H9 (cell line): ENCODE measurements at regions not wholly inside any gene's neighbourhood (a gene's known extent, or its start where the extent isn't known, plus 50 kb on each side); places are given as distances from the start of the nearest gene placed in this dataset.

Experiments
- DNase-seq: peaks from one replicate; pipeline ENCODE4 v3.0.0-alpha.2; 2017
- H2AFZ ChIP-seq: one replicate; pipeline ENCODE4 v1.6.1; 2013; ENCODE audit warnings: mild to moderate bottlenecking, low read length, control low read depth, moderate library complexity
- H2AK5ac ChIP-seq: 2 replicates; pipeline ENCODE4 v1.6.1; 2013; ENCODE audit warnings: low read length, control low read depth, mixed read lengths; ENCODE audit not compliant: insufficient read length
- H2BK120ac ChIP-seq: one replicate; pipeline ENCODE4 v1.6.1; 2013; ENCODE audit warnings: low read depth, mild to moderate bottlenecking, low read length, control low read depth, inconsistent platforms; ENCODE audit not compliant: poor library complexity, severe bottlenecking
- H2BK12ac ChIP-seq: 2 replicates; pipeline ENCODE4 v1.6.1; 2013; ENCODE audit warnings: low read length, control low read depth, mixed read lengths, low read depth; ENCODE audit not compliant: insufficient read length
- H2BK15ac ChIP-seq: 2 replicates; pipeline ENCODE4 v1.6.1; 2013; ENCODE audit warnings: low read depth, low read length, control low read depth
- H2BK20ac ChIP-seq: one replicate; pipeline ENCODE4 v1.6.1; 2013; ENCODE audit warnings: low read depth, mild to moderate bottlenecking, low read length, control low read depth, inconsistent platforms; ENCODE audit not compliant: poor library complexity, severe bottlenecking
- H2BK5ac ChIP-seq: 2 replicates; pipeline ENCODE4 v1.6.1; 2013; ENCODE audit warnings: low read length, control low read depth, mixed read lengths; ENCODE audit not compliant: insufficient read length
- H3K14ac ChIP-seq: 2 replicates; pipeline ENCODE4 v1.6.1; 2013; ENCODE audit warnings: low read length, control low read depth; ENCODE audit not compliant: insufficient read depth
- H3K18ac ChIP-seq: 2 replicates; pipeline ENCODE4 v1.6.1; 2013; ENCODE audit warnings: low read depth, mild to moderate bottlenecking, mixed read lengths, low read length, control low read depth; ENCODE audit not compliant: insufficient read length
- H3K23ac ChIP-seq: 2 replicates; pipeline ENCODE4 v1.6.1; 2013; ENCODE audit warnings: low read length, control low read depth, mixed read lengths, low read depth; ENCODE audit not compliant: insufficient read length
- H3K23me2 ChIP-seq: 2 replicates; pipeline ENCODE4 v1.6.1; 2013; ENCODE audit warnings: low read depth, mild to moderate bottlenecking, mixed read lengths, low read length, control low read depth; ENCODE audit not compliant: insufficient read length, poor library complexity, severe bottlenecking
- H3K27ac ChIP-seq: 2 replicates; pipeline ENCODE4 v1.5.1; 2013; ENCODE audit warnings: low read length, control low read depth, mixed read lengths, low read depth; ENCODE audit not compliant: insufficient read length
- H3K27me3 ChIP-seq: 2 replicates; pipeline ENCODE4 v1.6.1; 2013; ENCODE audit warnings: low read length, control low read depth, inconsistent platforms; ENCODE audit not compliant: insufficient read depth
- H3K4ac ChIP-seq: 2 replicates; pipeline ENCODE4 v1.6.1; 2013; ENCODE audit warnings: low read depth, mild to moderate bottlenecking, control low read depth, inconsistent platforms, low read length, moderate library complexity
- H3K4me1 ChIP-seq: 2 replicates; pipeline ENCODE4 v1.6.1; 2013; ENCODE audit warnings: low read length, control low read depth, inconsistent platforms; ENCODE audit not compliant: insufficient read depth
- H3K4me2 ChIP-seq: 2 replicates; pipeline ENCODE4 v1.6.1; 2013; ENCODE audit warnings: low read length, control low read depth, mixed read lengths; ENCODE audit not compliant: insufficient read length, insufficient read depth
- H3K56ac ChIP-seq: 2 replicates; pipeline ENCODE4 v1.6.1; 2013; ENCODE audit warnings: low read depth, mild to moderate bottlenecking, mixed read lengths, low read length, control low read depth; ENCODE audit not compliant: insufficient read length
- H3K79me1 ChIP-seq: 2 replicates; pipeline ENCODE4 v1.6.1; 2013; ENCODE audit warnings: low read depth, mild to moderate bottlenecking, moderate library complexity, low read length, control low read depth, inconsistent platforms; ENCODE audit not compliant: insufficient read depth, poor library complexity, severe bottlenecking
- H3K79me2 ChIP-seq: 2 replicates; pipeline ENCODE4 v1.6.1; 2013; ENCODE audit warnings: low read length, control low read depth, inconsistent platforms; ENCODE audit not compliant: insufficient read depth
- H3K9ac ChIP-seq: 2 replicates; pipeline ENCODE4 v1.6.1; 2013; ENCODE audit warnings: low read length, control low read depth, mixed read lengths; ENCODE audit not compliant: insufficient read length; ENCODE audit errors: extremely low read depth
- H3K9me3 ChIP-seq: one replicate; pipeline ENCODE4 v1.6.1; 2013; ENCODE audit warnings: low read depth, low read length, inconsistent platforms; ENCODE audit not compliant: control insufficient read depth
- H3T11ph ChIP-seq: one replicate; pipeline ENCODE4 v1.6.1; 2013; ENCODE audit warnings: mild to moderate bottlenecking, low read length, control low read depth, inconsistent platforms
- H4K20me1 ChIP-seq: one replicate; pipeline ENCODE4 v1.6.1; 2013; ENCODE audit not compliant: control insufficient read depth, insufficient read length, insufficient read depth
- H4K5ac ChIP-seq: 2 replicates; pipeline ENCODE4 v1.6.1; 2013; ENCODE audit warnings: low read depth, mild to moderate bottlenecking, mixed read lengths, low read length, control low read depth; ENCODE audit not compliant: insufficient read length
- H4K8ac ChIP-seq: replicated peaks from 2 replicates; pipeline ENCODE4 v1.6.1; 2013; ENCODE audit warnings: low read length, control low read depth, mixed read lengths, low read depth; ENCODE audit not compliant: insufficient read length
- H4K91ac ChIP-seq: 2 replicates; pipeline ENCODE4 v1.6.1; 2013; ENCODE audit warnings: low read depth, mild to moderate bottlenecking, moderate library complexity, mixed read lengths, low read length, control low read depth; ENCODE audit not compliant: insufficient read length
- H3K27ac Mint-ChIP-seq, 3 experiments: 2 replicates in 2 of 3; 3 replicates in 1 of 3; pipeline ENCODE4 v1.8.0; 2020 to 2021; ENCODE audit warnings: mixed read lengths in 3 of 3, mild to moderate bottlenecking in 1 of 3, moderate library complexity in 1 of 3
- H3K27me3 Mint-ChIP-seq: 2 replicates; pipeline ENCODE4 v1.8.0; 2021; ENCODE audit warnings: low read depth, mild to moderate bottlenecking, moderate library complexity, mixed read lengths
- H3K36me3 Mint-ChIP-seq, 3 experiments: 2 replicates in 2 of 3; 3 replicates in 1 of 3; pipeline ENCODE4 v1.8.0; 2020 to 2021; ENCODE audit warnings: low read depth in 3 of 3, mixed read lengths in 3 of 3; ENCODE audit not compliant: insufficient read depth in 1 of 3
- H3K4me1 Mint-ChIP-seq, 2 experiments: 2 replicates each; pipeline ENCODE4 v1.8.0; 2020; ENCODE audit warnings: mixed read lengths in 2 of 2
- H3K4me3 Mint-ChIP-seq, 2 experiments: 2 replicates in 1 of 2; 3 replicates in 1 of 2; pipeline ENCODE4 v1.8.0; 2020 to 2021; ENCODE audit warnings: mild to moderate bottlenecking in 2 of 2, mixed read lengths in 2 of 2, moderate library complexity in 1 of 2
- H3K9me3 Mint-ChIP-seq, 2 experiments: 2 replicates in 1 of 2; 3 replicates in 1 of 2; pipeline ENCODE4 v1.8.0; 2020; ENCODE audit warnings: mild to moderate bottlenecking in 2 of 2, mixed read lengths in 2 of 2, moderate library complexity in 1 of 2
- WGBS: extraction: QIAGEN DNeasy Blood & Tissue Kit; methylation state at CpG from one replicate; pipeline ENCODE4 v1.1.7; 2013; ENCODE audit warnings: missing lambda C conversion rate, low lambda C conversion rate, mixed read lengths; ENCODE audit not compliant: insufficient read length; ENCODE audit errors: extremely low coverage; 5-methylcytosine and 5-hydroxymethylcytosine counted together
- TF ChIP-seq, protein P1 (sequence below): fragments of 200-600 bp; sonication (generic); conservative IDR thresholded peaks from 3 replicates; pipeline ENCODE4 v1.8.0; 2021; ENCODE audit warnings: antibody characterized with exemption, mild to moderate bottlenecking

DNA sequence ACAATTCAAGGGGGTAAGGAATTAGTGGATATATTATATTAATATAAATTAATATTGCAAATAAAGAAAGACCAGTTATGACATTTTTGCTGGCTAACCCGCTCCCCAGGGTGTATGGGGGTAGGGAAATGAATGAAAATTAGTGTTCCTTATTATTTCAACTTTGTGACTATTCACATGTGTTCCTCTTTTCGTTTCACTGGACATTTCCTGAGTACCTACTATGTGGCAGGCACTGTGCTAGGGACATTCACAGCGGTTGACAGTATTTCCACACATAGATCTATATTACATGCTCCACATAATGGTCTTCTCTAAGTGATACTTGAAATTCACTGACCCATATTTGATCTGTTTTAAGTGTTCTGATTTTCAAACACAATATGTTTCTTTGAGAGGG is 129.8 kb upstream of the USP15 start:
- Histone ChIP-seq H3K27ac (no peak overlapping the region), H4K91ac (no peak overlapping the region), H2BK12ac (no peak overlapping the region), H2AK5ac (no peak overlapping the region), H3K4me2 (no peak overlapping the region), H2AFZ (no peak overlapping the region), H3K79me2 (no peaks in the 10 kb centered on the region), H3K27me3 (no peaks in the 10 kb centered on the region), H4K20me1 (no peaks in the 10 kb centered on the region), H3K9me3 (no peaks in the 10 kb centered on the region), H3K56ac (no peak overlapping the region), H3K4ac (no peak overlapping the region), H3T11ph (no peak overlapping the region), H2BK5ac (no peak overlapping the region), H3K9ac (no peak overlapping the region), H3K4me1 (no peaks in the 10 kb centered on the region), H3K18ac (no peak overlapping the region), H3K14ac (no peak overlapping the region), H4K8ac (no peak overlapping the region), H2BK120ac (no peak overlapping the region), H3K23me2 (no peaks in the 10 kb centered on the region), H2BK20ac (no peak overlapping the region), H3K79me1 (no peaks in the 10 kb centered on the region), H4K5ac (no peak overlapping the region), H3K23ac (no peak overlapping the region), H2BK15ac (no peak overlapping the region)
- WGBS, result no CpG with 5 or more reads among the region's 3 CpGs
- Mint-ChIP-seq H3K27ac (no peak overlapping the region), H3K4me3 (no peak overlapping the region), H3K9me3 (no peaks in the 10 kb centered on the region), H3K27me3 (no peaks in the 10 kb centered on the region), H3K4me1 (no peaks in the 10 kb centered on the region), H3K36me3 (no peaks in the 10 kb centered on the region)
- DNase-seq, result no peak
- TF ChIP-seq, protein P1, sequence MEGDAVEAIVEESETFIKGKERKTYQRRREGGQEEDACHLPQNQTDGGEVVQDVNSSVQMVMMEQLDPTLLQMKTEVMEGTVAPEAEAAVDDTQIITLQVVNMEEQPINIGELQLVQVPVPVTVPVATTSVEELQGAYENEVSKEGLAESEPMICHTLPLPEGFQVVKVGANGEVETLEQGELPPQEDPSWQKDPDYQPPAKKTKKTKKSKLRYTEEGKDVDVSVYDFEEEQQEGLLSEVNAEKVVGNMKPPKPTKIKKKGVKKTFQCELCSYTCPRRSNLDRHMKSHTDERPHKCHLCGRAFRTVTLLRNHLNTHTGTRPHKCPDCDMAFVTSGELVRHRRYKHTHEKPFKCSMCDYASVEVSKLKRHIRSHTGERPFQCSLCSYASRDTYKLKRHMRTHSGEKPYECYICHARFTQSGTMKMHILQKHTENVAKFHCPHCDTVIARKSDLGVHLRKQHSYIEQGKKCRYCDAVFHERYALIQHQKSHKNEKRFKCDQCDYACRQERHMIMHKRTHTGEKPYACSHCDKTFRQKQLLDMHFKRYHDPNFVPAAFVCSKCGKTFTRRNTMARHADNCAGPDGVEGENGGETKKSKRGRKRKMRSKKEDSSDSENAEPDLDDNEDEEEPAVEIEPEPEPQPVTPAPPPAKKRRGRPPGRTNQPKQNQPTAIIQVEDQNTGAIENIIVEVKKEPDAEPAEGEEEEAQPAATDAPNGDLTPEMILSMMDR, result no peak
